ENCODE measurements at regions not wholly inside any gene's neighbourhood (a gene's known extent, or its start where the extent isn't known, plus 50 kb on each side); places are given as distances from the start of the nearest gene placed in this dataset.
A peak's percentile ranks its signal among the peaks of the same experiment; 100 is the strongest.
"Not testable (repeated sequence)": the region's sequence is repeated elsewhere in the genome, so short reads cannot be mapped to it uniquely, and the experiment has no call there.

DNA sequence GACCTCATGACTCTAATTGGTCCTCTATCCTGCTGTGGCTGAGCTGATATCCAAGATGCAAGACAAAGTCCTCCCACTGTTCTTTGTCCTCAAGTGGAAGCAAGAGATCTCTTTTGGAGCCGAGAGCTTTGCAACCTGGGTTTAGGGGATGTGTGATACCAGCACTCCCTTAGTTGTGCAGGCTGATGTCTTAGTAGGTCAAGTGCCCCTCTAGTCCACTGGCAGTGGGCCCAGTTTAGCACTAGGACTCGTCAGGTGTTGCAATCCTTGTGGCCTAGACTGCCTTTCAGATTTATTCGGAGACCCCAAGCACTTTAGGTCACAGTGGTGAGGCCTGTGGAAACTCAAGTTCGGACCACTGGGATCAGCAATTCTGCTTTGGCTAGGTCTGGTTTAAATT, 64.0 kb downstream of the GPRASP3 start:
- DNase-seq = no peak

DNA sequence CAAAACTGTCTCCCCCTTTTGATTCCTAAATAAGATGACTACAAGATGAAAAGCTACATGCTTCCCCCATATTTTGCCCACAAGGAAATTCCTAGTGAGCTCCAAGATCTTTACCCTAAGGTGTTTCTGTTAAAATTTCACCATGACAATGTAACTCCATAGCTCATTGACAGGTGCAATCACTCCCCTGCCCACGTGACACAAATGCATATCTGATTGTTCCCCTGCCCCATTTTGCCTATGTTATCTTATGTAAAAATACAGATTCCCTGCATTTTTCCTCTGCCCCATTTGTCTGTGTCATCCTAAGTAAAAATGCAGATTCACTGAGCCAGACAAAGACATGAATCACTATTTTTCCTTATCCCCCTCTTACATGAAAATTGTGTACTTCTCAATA, 66.7 kb downstream of the GPRASP3 start:
- DNase-seq = no peak

DNA sequence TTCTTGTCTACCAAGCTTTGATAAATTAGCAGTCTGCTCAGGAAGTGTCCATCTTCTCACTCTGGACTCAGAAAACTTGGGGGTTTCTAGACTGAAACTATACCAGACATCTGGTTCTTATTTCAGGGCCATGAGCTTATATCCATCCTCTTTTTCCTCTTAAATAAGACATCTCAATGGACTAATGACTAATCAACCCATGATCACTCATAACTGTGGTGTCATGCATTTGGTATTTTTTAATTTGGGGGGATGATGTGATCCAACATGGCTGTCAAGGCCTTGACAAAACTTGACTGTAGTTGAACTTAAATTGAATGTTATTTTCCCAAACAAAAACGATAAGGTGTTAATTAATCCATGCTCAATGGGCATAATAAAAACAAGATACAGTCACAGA, 87.8 kb downstream of the GPRASP3 start:
- no peak for DNase-seq

DNA sequence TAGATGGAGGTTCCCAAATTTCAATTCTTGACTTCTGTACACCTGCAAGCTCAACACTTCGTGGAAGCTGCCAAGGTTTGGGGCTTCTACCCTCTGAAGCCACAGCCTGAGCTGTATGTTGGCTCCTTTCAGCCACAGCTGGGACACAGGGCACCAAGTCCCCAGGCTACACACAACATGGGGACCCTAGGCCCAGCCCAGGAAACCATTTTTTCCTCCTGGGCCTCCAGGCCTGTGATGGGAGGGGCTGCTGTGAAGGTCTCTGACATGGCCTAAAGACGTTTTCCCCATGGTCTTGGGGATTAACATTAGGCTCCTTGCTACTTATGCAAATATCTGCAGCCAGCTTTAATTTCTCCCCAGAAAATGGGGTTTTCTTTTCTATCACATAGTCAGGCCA, 97.7 kb downstream of the GPRASP3 start:
- DNase-seq = not testable (repeated sequence)

DNA sequence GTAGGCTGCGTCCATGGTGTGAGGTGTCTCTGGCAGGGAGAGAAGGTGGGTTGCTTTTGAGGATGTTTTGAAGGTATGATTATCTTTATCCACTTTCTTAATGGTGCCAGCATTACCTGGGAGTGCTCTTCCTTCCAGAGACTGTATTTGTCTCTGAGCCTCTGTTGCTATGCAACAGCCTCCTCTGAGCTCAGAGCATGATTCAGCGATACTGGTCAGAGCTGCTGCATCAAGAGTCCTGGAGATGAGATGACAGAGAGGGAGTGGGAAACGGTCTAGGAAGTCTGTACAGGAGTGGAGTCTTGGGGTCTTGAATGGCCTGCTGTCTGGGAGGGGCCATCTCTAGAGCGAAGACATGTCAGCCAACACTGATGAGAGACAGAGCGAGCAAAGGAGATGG, 104.4 kb upstream of the RAB40AL start:
- DNase-seq = no peak

DNA sequence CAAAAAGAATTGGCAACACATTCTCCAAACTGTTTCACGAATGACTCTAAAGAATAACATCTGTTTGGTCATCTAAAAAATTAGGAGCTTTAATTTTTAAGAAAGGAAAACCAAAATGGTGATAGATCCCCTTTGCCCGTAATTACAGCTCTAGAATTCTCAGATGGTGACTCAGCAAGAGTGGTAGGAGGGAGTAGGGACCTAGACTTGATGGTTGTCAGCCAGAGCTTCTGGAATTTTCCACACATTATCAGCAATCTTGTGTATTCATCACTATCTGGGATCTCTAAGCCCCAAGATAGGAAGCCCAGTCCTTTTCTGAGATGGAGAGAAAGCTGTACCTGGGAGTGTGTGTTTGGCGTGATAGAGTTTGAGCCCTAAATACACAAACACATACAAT, 103.9 kb upstream of the RAB40AL start:
- DNase-seq = no peak

DNA sequence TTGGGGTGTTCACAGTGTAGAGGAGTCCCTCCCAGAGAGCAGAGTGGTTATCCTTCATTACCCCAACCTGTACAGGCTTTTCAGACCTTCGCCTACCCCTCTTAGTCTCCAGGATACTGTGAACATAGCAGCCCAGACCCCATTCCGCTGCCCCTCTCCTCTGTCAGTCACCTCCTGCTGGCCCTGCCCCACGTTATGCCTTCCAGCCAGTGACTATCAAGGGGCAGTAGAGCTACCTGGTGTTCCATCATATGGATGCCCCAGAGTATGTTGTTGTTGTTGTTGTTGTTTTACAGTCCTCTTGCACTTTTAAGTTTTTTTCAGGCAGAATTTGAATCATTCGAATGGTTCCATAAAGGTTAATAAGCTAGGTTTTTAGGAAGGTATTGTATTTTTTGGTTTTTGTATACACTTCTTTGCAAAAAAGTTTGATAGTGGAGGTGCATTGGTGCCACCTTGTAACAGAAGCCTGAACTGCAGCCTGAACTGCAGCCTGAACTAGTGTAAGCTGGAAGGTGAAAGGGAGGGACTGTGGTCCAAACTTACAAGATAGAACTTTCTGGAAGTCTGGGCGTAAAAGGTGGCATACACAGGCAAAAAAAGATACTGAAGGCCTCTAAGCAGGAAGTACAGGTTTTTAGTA, 101.4 kb upstream of the RAB40AL start:
- no peak for DNase-seq

DNA sequence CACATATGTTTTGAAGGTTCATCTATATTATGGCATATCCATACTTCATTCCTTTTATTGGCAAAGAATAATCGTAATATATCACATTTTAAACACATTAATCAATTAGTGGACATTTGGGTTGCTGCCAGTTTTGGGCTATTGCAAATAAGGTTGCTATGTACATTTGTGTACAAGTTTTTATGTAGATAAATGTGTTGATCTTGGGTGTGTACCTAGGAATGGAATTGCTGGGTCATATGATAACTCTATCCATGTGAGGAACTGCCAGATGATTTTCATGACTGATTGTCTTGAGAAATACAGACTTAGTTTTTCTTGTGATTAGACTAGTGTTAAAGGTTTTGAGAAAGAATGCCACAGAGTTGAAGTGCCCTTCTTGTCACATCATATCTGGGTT, 99.2 kb upstream of the RAB40AL start:
- no peak for DNase-seq

DNA sequence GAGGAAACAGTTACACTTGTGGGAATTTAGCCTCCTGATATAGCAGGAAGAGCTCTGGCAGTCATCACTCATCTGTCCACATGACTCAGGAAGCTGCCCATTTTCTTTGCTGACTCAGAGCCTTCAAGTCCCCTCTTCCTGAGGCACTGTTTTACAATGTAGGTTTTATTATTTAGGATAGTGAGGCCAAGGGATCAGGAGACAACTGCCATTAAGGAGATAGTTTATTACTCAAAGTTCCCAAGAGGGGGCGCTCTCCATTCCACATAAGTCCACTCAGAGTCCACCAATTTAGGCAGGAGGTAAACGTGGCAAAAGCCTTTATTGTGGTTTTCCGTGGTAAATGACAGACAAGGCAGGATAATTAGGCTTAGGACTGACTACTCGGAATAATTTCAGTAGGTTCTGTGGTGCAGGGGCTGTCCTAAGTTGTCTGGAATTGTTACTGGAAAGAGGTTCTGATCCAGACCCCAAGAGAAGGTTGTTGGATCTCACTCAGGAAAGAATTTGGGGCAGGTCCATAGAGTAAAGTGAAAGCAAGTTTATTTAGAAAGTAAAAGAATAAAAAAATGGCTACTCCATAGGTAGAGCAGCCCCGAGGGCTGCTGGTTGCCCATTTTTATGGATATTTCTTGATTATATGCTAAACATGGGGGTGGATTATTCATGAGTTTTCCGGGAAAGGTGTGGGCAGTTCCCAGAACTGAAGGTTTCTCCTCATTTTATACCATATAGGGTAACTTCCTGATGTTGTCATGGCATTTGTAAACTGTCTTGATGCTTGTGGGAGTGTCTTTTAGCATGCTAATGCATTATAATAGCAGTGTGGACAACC, 96.0 kb upstream of the RAB40AL start:
- no peak for DNase-seq

DNA sequence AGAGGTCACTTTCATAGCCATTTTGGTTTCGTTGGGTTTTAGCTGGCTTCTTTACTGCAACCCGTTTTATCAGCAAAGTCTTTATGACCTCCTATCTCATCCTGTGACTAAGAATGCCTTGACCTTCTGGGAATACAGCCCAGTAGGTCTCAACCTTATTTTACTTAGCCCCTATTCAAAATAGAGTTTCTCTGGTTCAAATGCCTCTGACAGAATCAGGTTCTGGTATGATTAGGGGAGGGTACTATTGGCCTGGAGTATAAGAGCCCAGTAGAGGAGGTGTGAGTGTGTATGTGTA, 95.4 kb upstream of the RAB40AL start:
- DNase-seq = no peak

DNA sequence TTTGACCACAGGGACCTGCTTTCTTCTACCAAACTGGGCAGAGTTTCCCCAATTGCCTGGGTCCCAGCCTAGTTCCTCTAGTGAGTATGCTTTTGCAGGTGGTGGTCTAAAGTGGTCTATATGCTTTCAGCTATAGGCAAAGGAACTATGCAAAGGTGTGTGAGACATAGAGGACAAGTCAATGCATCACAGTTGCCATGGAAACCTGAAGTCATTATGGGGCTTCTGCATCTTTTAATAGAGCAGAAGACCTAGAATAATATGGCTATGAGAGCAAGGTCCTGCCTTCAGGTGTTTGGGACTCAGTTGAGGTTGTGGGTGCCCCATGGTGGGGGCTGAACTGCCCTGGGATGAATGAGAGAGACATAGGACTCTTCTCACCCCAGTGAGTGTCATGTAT, 92.1 kb upstream of the RAB40AL start:
- no peak for DNase-seq

DNA sequence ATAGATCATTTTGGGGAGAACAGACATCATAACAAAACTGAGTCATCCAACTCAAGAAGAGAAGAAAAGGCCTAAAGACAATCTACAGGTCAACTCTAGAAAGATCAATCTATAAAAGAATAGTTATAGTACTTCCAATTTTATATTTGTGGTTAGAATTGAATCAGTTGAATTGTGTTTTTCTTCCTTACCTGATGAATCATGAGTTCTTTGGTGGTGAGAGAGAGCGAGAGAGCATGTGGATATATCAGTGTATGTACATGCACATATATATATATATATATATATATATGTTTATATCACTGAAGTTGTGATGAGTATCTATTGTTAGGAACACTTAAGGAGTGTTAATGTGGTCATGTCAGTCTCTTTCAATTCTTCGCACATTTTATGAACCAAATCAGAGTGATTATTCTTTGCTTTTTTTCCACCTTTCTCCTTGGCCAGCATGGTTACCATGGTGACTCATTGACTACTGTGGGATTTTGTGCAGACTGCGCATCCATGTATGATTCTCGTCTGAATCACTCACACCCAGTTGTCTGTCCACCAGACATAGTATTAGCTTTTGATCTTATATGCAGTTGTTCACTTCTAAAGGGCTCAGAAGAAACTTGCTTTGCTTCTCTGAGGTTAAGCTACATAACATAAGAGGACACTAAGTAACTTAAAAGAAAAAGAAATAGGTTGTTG, 90.4 kb upstream of the RAB40AL start:
- no peak for DNase-seq

DNA sequence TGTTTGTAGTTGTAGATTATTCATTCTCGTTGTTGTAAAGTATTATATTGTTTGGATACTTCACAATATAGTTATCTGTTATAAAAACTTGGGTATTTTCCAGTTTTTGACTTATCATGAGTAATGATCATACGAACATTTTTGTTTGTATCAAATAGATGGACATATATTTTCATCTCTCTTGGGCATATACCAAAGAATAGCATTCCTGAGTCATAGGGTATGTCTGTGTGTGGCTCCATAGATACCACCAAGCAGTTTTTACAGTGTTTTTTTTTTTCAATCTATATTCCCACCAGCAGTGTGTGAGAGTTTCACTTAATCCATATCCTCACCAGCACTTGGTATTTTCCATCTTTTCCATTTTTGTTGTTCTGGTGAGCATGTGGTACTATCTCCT, 89.7 kb upstream of the RAB40AL start:
- no peak for DNase-seq

DNA sequence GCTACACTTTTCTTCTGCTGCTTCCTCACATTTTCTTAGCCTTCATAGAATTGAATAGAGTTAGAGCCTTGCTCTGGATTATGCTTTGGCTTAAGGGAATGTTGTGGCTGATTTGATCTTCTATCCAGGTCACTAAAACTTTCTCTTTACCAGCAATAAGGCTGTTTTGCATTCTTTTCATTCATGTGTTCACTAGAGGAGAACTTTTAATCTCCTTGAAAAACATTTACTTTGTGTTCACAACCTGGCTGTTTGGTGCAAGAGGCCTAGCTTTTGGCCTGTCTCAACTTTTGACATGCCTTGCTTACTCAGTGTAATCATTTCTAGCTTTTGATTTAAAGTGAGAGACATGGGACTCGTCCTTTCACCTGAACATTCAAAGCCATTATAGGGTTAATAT, 87.7 kb upstream of the RAB40AL start:
- DNase-seq = no peak

DNA sequence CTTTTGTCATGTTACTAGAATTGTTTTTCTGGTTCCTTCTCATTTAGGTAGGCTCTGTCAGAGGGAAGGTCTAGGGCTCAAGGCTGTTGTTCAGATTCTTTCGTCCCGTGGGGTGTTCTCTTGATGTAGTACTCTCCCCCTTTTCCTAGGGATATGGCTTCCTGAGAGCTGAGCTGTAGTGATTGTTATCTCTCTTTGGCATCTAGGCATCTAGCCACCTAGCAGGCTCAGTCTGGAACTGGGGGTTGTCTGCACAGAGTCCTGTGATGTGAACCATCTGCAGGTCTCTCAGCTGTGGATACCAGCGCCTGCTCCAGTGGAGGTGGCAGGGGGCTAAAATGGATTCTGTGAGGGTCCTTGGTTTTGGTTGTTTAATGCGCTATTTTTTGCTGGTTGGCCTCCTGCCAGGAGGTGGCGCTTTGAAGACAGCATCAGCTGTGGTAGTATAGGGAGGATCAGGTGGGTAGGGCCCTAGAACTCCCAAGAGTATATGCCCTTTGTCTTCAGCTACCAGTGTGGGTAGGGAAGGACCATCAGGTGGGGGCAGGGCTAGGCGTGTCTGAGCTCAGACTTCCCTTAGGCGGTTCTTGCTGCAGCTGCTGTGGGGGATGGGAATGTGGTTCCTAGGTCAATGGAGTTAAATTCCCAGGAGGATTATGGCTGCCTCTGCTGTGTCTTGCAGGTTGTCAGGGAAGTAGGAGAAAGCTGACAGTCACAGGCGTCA, 78.1 kb upstream of the RAB40AL start:
- DNase-seq = not testable (repeated sequence)

DNA sequence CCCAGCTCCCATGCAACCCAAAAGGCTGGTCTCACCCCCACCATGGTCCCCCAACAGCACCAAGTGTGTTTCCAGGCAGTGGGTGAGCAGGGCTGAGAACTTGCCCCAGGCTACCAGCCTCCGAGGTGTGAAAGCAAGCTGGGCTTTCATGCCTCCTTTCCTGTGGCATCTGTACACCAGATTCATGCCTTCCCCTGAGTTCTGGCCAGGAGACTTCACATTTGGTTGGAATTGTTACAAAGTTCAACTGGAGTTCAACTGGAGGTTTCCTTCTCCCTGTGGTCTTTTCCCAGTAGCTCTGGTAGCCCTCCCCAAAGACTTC, 77.6 kb upstream of the RAB40AL start:
- DNase-seq = no peak

DNA sequence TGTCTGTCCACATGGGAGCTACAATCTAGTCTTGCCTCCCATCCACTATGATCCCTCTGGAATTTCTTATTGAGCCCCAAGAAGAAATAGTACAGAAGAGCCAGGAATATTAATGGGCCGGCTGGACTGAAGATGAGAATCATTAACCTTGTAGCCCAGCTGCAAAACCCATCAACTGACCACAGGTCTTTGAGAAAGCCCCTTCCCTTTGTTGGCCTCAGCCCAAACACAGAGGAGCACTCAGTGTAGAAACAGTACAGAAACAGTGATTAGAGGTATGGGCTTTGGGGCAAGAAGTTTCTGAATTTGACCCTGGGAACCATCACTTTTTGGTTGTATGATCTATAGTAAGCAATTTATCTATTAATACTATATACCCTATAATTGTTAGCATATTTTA, 76.8 kb upstream of the RAB40AL start:
- DNase-seq = no peak

DNA sequence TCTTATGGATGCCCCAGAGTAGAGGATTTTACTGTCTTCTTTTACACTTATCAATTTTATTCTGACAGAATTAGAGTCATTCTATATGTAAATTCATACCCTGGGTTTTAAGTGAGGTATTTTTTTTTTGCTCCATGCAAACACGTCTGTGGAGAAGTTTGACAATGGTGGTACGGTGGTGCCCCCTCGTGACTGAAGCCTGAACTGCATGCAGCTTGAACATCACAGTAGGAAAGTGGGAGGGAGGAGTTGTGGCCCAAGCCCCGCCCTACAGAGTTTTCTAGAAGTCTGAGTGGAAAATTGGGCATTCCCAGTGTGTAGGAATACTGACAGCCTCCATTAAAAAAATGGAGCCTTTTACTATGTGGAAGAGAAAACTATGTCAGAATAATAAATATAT, 73.3 kb upstream of the RAB40AL start:
- DNase-seq = peak; percentile 78

DNA sequence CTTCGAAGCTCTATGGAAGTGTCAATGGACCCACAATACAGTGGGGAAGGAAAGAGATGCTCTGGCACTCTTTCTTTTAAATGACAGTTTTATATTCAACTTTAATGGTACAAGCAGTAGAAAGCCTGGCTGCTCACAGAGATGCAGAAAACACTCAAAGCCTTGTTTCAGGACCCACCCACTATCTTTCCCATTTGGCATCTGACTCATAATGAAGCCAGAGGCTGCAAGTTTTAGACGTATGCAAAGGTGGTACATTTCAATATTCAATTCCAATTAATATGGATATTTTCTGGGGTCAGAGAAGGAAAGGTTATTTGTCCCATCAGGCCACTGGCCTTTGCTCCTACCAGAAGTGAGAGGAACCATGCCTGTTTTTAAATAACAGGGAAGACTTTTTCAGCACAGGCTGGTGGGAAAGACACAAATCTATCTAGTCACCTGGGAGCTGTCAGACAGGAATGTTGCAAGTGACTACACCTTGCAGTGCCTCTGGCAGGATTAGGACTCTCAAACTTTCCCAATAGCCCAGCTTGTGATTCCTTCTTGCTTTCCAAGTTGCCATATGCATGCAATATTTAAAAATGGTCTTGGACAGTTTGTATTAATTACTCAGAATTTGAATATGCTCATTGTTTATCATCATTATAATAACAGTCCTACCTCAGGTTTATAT, 70.0 kb upstream of the RAB40AL start:
- no peak for DNase-seq

DNA sequence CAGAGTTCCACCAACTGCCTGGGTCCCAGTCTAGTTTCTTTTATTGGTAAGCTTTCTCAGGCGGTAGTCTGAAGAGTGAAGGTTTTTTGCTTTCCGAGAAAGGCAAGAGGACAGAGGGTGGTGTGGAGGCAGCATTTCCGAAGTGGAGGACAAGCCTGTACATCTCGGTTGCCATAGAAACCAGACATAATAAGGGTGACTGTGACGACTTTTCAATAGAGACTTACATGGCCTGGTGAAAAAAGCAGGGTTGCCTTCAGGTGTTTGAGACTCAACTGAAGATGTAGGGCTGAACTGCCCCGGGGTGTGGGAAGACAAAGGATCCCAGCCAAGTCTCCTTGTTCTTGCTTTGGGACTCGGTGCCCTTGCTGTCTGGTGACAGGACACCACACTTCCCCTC, 53.6 kb upstream of the RAB40AL start:
- DNase-seq = no peak
